ENCODE measurements at regions not wholly inside any gene's neighbourhood (a gene's known extent, or its start where the extent isn't known, plus 50 kb on each side); places are given as distances from the start of the nearest gene placed in this dataset.

DNA sequence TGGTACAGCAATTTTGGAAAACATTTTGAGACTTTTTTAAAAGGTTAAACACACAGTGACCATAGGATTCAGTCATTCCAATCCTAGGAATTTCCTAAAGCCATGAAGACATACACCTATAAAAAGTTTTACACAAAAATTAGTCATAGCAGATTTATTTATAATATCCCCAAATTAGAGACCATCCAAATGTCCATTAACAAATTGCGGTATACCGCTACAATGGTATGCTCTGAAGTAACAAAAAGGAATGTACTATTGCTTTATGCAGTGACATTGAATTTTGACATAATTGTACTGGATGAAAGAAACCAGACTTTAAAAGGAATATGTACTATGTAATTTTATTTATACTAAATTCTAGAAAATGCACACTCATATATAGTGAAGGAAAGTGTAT is 362.8 kb downstream of the HGF start:
- no peaks in the 10 kb centered on the region for H3K9me3 Mint-ChIP-seq (ENCODE audit: insufficient read depth)

DNA sequence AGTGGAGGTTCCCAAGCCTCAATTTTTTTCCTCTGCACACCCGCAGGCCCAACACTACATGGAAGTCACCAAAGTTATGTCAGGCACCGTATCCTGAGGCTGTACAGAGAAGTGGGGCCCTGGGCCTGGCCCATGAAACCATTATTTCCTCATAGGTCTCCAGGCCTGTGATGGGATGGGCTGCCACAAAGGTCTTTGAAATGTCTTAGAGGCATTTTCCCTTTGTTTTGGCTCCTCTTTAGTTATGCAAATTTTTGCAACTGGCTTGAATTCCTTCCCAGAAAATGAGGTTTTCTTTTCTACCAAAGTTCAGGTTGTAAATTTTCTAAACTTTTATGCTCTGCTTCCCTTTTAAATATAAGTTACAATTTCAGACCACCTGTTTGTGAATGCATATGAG is 365.2 kb downstream of the HGF start:
- Mint-ChIP-seq H3K27me3 (no peaks in the 10 kb centered on the region), H3K4me3 (no peak overlapping the region), H3K27ac (no peak overlapping the region), H3K4me1 (no peaks in the 10 kb centered on the region), H3K9me3 (ENCODE audit: insufficient read depth) (no peaks in the 10 kb centered on the region)
- ChIA-PET POLR2A (no interaction called here), CTCF (no interaction called here)
- Histone ChIP-seq H3K9me3 (ENCODE audit: control extremely low read depth in 1 of 3, control insufficient read depth in 2 of 3, insufficient read depth in 1 of 3, low read length in 2 of 3) (no peaks in the 10 kb centered on the region), H4K20me1 (ENCODE audit: control insufficient read depth, insufficient read depth, low read length, poor library complexity, severe bottlenecking) (no peaks in the 10 kb centered on the region), H3K9ac (ENCODE audit: low read length) (no peak overlapping the region), H2AFZ (ENCODE audit: insufficient read depth, low read depth, low read length, poor library complexity, severe bottlenecking) (no peak overlapping the region), H3K4me3 (ENCODE audit: control extremely low read depth in 1 of 5, extremely low read depth in 1 of 5, insufficient read depth in 1 of 5, low read depth in 2 of 5, low read length in 4 of 5) (no peak overlapping the region), H3K4me2 (replicated peaks; ENCODE audit: low read depth, low read length, poor library complexity, severe bottlenecking) (no peak overlapping the region), H3K79me2 (ENCODE audit: control insufficient read depth, insufficient read depth, low read length) (no peaks in the 10 kb centered on the region), H3K4me1 (ENCODE audit: control insufficient read depth in 2 of 2, insufficient read depth in 2 of 2, low read length in 2 of 2) (no peaks in the 10 kb centered on the region), H3K36me3 (replicated peaks in 1 of 2; ENCODE audit: control extremely low read depth in 1 of 2, control insufficient read depth in 1 of 2, extremely low read depth in 1 of 2, insufficient read depth in 2 of 2, low read length in 1 of 2) (no peaks in the 10 kb centered on the region), H3K27me3 (replicated peaks in 1 of 4; ENCODE audit: control extremely low read depth in 1 of 4, control insufficient read depth in 3 of 4, insufficient read depth in 4 of 4, low read length in 3 of 4) (no peaks in the 10 kb centered on the region), H3K27ac (ENCODE audit: low read length in 2 of 2) (no peak overlapping the region)
- no peak for TF ChIP-seq EZH2 (IDR thresholded peaks at IDR 0.05; ENCODE audit: borderline replicate concordance, insufficient read depth, low read depth, low read length, poor library complexity, severe bottlenecking)
- TF ChIP-seq, protein P1, sequence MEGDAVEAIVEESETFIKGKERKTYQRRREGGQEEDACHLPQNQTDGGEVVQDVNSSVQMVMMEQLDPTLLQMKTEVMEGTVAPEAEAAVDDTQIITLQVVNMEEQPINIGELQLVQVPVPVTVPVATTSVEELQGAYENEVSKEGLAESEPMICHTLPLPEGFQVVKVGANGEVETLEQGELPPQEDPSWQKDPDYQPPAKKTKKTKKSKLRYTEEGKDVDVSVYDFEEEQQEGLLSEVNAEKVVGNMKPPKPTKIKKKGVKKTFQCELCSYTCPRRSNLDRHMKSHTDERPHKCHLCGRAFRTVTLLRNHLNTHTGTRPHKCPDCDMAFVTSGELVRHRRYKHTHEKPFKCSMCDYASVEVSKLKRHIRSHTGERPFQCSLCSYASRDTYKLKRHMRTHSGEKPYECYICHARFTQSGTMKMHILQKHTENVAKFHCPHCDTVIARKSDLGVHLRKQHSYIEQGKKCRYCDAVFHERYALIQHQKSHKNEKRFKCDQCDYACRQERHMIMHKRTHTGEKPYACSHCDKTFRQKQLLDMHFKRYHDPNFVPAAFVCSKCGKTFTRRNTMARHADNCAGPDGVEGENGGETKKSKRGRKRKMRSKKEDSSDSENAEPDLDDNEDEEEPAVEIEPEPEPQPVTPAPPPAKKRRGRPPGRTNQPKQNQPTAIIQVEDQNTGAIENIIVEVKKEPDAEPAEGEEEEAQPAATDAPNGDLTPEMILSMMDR (IDR thresholded peaks at IDR 0.05), result no peak
- ATAC-seq (ENCODE audit: low read depth) (no peak), DNase-seq (no peak)
- 60% methylated on average over 2 of the region's 2 CpGs for WGBS (ENCODE audit: insufficient coverage)
- intact Hi-C loops (cut with micrococcal nuclease), result no loop called here

More for the DNA sequence above, 362.8 kb downstream of the HGF start:
- Histone ChIP-seq H4K20me1 (ENCODE audit: control insufficient read depth, insufficient read depth, low read length, poor library complexity, severe bottlenecking) (no peaks in the 10 kb centered on the region), H3K9ac (ENCODE audit: low read length) (no peak overlapping the region), H3K79me2 (ENCODE audit: control insufficient read depth, insufficient read depth, low read length) (no peaks in the 10 kb centered on the region), H3K4me1 (ENCODE audit: control insufficient read depth in 2 of 2, insufficient read depth in 2 of 2, low read length in 2 of 2) (no peaks in the 10 kb centered on the region), H3K27me3 (replicated peaks in 1 of 4; ENCODE audit: control extremely low read depth in 1 of 4, control insufficient read depth in 3 of 4, insufficient read depth in 4 of 4, low read length in 3 of 4) (no peaks in the 10 kb centered on the region), H3K4me3 (ENCODE audit: control extremely low read depth in 1 of 5, extremely low read depth in 1 of 5, insufficient read depth in 1 of 5, low read depth in 2 of 5, low read length in 4 of 5) (no peak overlapping the region), H2AFZ (ENCODE audit: insufficient read depth, low read depth, low read length, poor library complexity, severe bottlenecking) (no peak overlapping the region), H3K4me2 (replicated peaks; ENCODE audit: low read depth, low read length, poor library complexity, severe bottlenecking) (no peak overlapping the region), H3K9me3 (ENCODE audit: control extremely low read depth in 1 of 3, control insufficient read depth in 2 of 3, insufficient read depth in 1 of 3, low read length in 2 of 3) (no peaks in the 10 kb centered on the region), H3K36me3 (replicated peaks in 1 of 2; ENCODE audit: control extremely low read depth in 1 of 2, control insufficient read depth in 1 of 2, extremely low read depth in 1 of 2, insufficient read depth in 2 of 2, low read length in 1 of 2) (no peaks in the 10 kb centered on the region), H3K27ac (ENCODE audit: low read length in 2 of 2) (no peak overlapping the region)
- ChIA-PET CTCF (no interaction called here), POLR2A (no interaction called here)
- ATAC-seq (ENCODE audit: low read depth), result no peak
- Mint-ChIP-seq H3K27me3 (no peaks in the 10 kb centered on the region), H3K4me3 (no peak overlapping the region), H3K27ac (no peak overlapping the region), H3K4me1 (no peaks in the 10 kb centered on the region)
- WGBS (ENCODE audit: insufficient coverage), result no CpG with 5 or more reads among the region's 2 CpGs
- no peak for DNase-seq
- TF ChIP-seq EZH2 (IDR thresholded peaks at IDR 0.05; ENCODE audit: borderline replicate concordance, insufficient read depth, low read depth, low read length, poor library complexity, severe bottlenecking), result no peak
- TF ChIP-seq, protein P1 (IDR thresholded peaks at IDR 0.05), result no peak
- intact Hi-C loops (cut with micrococcal nuclease), result no loop called here

All from B cell (primary cell).